T-helper 1 cell treated with Interleukin-12 subunit alpha and Interleukin-12 subunit beta and Interleukin-4 antibody, amounts not matched to agents 30 ng/mL and 1 ng/mL, for 36 hours (primary cell): ENCODE measurements at regions not wholly inside any gene's neighbourhood (a gene's known extent, or its start where the extent isn't known, plus 50 kb on each side); places are given as distances from the start of the nearest gene placed in this dataset.

ENCODE experiments used
- intact Hi-C: fragments of 100-400 bp; cut with micrococcal nuclease; formaldehyde crosslinking; loops from one replicate; pipeline ENCODE4 v1.15.1; 2024

GRCh38 chr2:13091455-13091854 is 374.7 kb downstream of the TRIB2 start:
- intact Hi-C loops = no loop called here

GRCh38 chr2:13091861-13092378 is 375.2 kb downstream of the TRIB2 start:
- intact Hi-C loops = no loop called here

- intact Hi-C loops = no loop called here
Observed at GRCh38 chr2:13093416-13093991, 376.8 kb downstream of the TRIB2 start.

GRCh38 chr2:13102397-13103063 is 385.8 kb downstream of the TRIB2 start:
- intact Hi-C loops = no loop called here

GRCh38 chr2:13103151-13103550 is 386.4 kb downstream of the TRIB2 start:
- intact Hi-C loops = no loop called here

GRCh38 chr2:13103778-13104493 is 387.2 kb downstream of the TRIB2 start:
- intact Hi-C loops = no loop called here

- intact Hi-C loops = no loop called here
Observed at GRCh38 chr2:13104723-13105122, 388.0 kb downstream of the TRIB2 start.

- intact Hi-C loops = no loop called here
Observed at GRCh38 chr2:13106302-13106701, 389.6 kb downstream of the TRIB2 start.

GRCh38 chr2:13109516-13109915 is 392.8 kb downstream of the TRIB2 start:
- intact Hi-C loops = no loop called here

- intact Hi-C loops = no loop called here
Observed at GRCh38 chr2:13110825-13111224, 394.1 kb downstream of the TRIB2 start.

GRCh38 chr2:13113002-13113401 is 396.3 kb downstream of the TRIB2 start:
- intact Hi-C loops = no loop called here

- intact Hi-C loops = no loop called here
Observed at GRCh38 chr2:13114391-13114790, 397.7 kb downstream of the TRIB2 start.

GRCh38 chr2:13115643-13116042 is 398.9 kb downstream of the TRIB2 start:
- intact Hi-C loops = no loop called here

- intact Hi-C loops = no loop called here
Observed at GRCh38 chr2:13121096-13121495, 404.4 kb downstream of the TRIB2 start.

GRCh38 chr2:13128139-13128538 is 411.4 kb downstream of the TRIB2 start:
- intact Hi-C loops = no loop called here

GRCh38 chr2:13135369-13135768 is 418.6 kb downstream of the TRIB2 start:
- intact Hi-C loops = no loop called here

GRCh38 chr2:13135856-13136255 is 419.1 kb downstream of the TRIB2 start:
- intact Hi-C loops = no loop called here

GRCh38 chr2:13137679-13138078 is 420.9 kb downstream of the TRIB2 start:
- intact Hi-C loops = no loop called here

GRCh38 chr2:13141315-13141714 is 424.6 kb downstream of the TRIB2 start:
- intact Hi-C loops = no loop called here

GRCh38 chr2:13143451-13143850 is 426.7 kb downstream of the TRIB2 start:
- intact Hi-C loops = no loop called here

- intact Hi-C loops = no loop called here
Observed at GRCh38 chr2:13156916-13157315, 440.2 kb downstream of the TRIB2 start.

- intact Hi-C loops = no loop called here
Observed at GRCh38 chr2:13158466-13158865, 441.7 kb downstream of the TRIB2 start.

- intact Hi-C loops = no loop called here
Observed at GRCh38 chr2:13180729-13181128, 464.0 kb downstream of the TRIB2 start.
